Lung (tissue), 11 donors: ENCODE measurements at regions not wholly inside any gene's neighbourhood (a gene's known extent, or its start where the extent isn't known, plus 50 kb on each side); places are given as distances from the start of the nearest gene placed in this dataset.
"Not testable (repeated sequence)": the region's sequence is repeated elsewhere in the genome, so short reads cannot be mapped to it uniquely, and the experiment has no call there.

ENCODE experiments used
- ATAC-seq: fragments of 200-7000 bp; cut with Tn5 transposase; one replicate; pipeline ENCODE4 v1.9.1; 2020; ENCODE audit warnings: moderate number of reproducible peaks; ENCODE audit not compliant: insufficient read depth, low FRiP score
- DNase-seq, 3 donors: peaks; one replicate each; pipeline ENCODE4 v3.0.0-alpha.2; 2013 to 2017
- H3K27ac ChIP-seq, 2 donors: one replicate each; pipeline ENCODE4 v1.5.1; 2013; ENCODE audit warnings: mild to moderate bottlenecking in 2 of 2, moderate library complexity in 2 of 2, control low read depth in 1 of 2, inconsistent platforms in 1 of 2, low read depth in 1 of 2, low read length in 1 of 2
- H3K27me3 ChIP-seq, 3 donors: one replicate each; pipeline ENCODE4 v1.5.1; 2013; ENCODE audit warnings: low read length in 2 of 3; ENCODE audit not compliant: control insufficient read depth in 3 of 3, insufficient read depth in 3 of 3
- H3K36me3 ChIP-seq, 4 donors: one replicate each; pipeline ENCODE4 v1.5.1; 2013; ENCODE audit warnings: low read length in 4 of 4, mild to moderate bottlenecking in 1 of 4, moderate library complexity in 1 of 4; ENCODE audit not compliant: control insufficient read depth in 4 of 4, insufficient read depth in 4 of 4
- H3K4me1 ChIP-seq, 5 donors: one replicate each; pipeline ENCODE4 v1.5.1; 2013; ENCODE audit warnings: low read length in 5 of 5, mild to moderate bottlenecking in 2 of 5, moderate library complexity in 1 of 5; ENCODE audit not compliant: control insufficient read depth in 5 of 5, insufficient read depth in 5 of 5
- H3K4me3 ChIP-seq: one replicate; pipeline ENCODE4 v1.5.1; 2013; ENCODE audit warnings: mild to moderate bottlenecking, control low read depth, moderate library complexity
- H3K9ac ChIP-seq, 2 donors: one replicate each; pipeline ENCODE4 v1.5.1; 2013; ENCODE audit warnings: low read length in 2 of 2, control low read depth in 1 of 2; ENCODE audit not compliant: insufficient read depth in 1 of 2
- H3K9me3 ChIP-seq, 4 donors: one replicate each; pipeline ENCODE4 v1.5.1; 2013; ENCODE audit warnings: low read length in 3 of 4, mild to moderate bottlenecking in 1 of 4, moderate library complexity in 1 of 4; ENCODE audit not compliant: control insufficient read depth in 4 of 4, insufficient read depth in 3 of 4
- WGBS, 2 donors: extraction: QIAGEN DNeasy Blood & Tissue Kit; methylation state at CpG; one replicate each; pipeline ENCODE4 v1.1.7; 2013; 5-methylcytosine and 5-hydroxymethylcytosine counted together
- TF ChIP-seq, protein P1 (sequence below): IDR thresholded peaks from 2 replicates; pipeline ENCODE4 v1.5.1; 2012; ENCODE audit warnings: mild to moderate bottlenecking; ENCODE audit errors: control extremely low read depth, extremely low read depth
- donor health status: control.
- donor health status: control.
- donor health status: Bipolar disorder and iron deficiency.
- donor health status: healthy.
- donor health status: DM: yes; HTN: yes; CAD: no.

DNA sequence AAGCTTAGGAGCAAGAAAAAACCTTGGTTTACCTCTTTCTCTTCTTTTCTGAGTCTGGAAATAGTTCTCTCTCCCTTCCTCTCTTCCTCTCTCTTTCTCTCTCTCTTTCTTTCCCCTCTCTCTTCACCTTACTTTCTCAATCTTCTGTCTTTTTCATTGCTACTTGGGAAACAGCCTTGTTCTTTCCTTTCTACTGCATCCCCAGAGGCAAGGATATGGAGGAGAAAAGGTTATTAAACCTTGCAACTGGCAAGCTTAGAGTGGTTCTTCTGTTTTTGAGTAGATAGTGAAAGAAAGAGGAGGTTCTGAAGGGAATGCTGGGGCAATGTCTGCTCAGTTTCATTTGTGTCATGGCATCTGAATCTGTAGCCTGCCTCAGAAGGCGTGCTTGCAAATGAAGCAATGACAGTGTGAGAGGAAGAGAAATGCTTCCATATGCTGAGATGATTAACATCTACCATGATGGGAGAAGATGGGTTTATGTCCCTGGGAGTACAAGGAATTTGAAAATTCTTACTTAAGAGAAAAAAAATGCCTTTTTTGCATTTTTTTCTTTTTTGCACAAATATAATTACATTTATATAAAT, 190.6 kb downstream of the CEP135 start:
- no peak for DNase-seq
- Histone ChIP-seq H3K27me3 (no peaks in the 10 kb centered on the region), H3K4me3 (no peak overlapping the region), H3K4me1 (peaks cover 0 to 10% (median 3%) of the 10 kb centered on the region in 5 donors), H3K9ac (no peak overlapping the region), H3K9me3 (no peaks in the 10 kb centered on the region), H3K36me3 (no peaks in the 10 kb centered on the region), H3K27ac (no peak overlapping the region)
- WGBS, 2 donors: 89% methylated on average over 1 of the region's 1 CpG
- TF ChIP-seq, protein P1, sequence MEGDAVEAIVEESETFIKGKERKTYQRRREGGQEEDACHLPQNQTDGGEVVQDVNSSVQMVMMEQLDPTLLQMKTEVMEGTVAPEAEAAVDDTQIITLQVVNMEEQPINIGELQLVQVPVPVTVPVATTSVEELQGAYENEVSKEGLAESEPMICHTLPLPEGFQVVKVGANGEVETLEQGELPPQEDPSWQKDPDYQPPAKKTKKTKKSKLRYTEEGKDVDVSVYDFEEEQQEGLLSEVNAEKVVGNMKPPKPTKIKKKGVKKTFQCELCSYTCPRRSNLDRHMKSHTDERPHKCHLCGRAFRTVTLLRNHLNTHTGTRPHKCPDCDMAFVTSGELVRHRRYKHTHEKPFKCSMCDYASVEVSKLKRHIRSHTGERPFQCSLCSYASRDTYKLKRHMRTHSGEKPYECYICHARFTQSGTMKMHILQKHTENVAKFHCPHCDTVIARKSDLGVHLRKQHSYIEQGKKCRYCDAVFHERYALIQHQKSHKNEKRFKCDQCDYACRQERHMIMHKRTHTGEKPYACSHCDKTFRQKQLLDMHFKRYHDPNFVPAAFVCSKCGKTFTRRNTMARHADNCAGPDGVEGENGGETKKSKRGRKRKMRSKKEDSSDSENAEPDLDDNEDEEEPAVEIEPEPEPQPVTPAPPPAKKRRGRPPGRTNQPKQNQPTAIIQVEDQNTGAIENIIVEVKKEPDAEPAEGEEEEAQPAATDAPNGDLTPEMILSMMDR: no peak
- no peak for ATAC-seq

DNA sequence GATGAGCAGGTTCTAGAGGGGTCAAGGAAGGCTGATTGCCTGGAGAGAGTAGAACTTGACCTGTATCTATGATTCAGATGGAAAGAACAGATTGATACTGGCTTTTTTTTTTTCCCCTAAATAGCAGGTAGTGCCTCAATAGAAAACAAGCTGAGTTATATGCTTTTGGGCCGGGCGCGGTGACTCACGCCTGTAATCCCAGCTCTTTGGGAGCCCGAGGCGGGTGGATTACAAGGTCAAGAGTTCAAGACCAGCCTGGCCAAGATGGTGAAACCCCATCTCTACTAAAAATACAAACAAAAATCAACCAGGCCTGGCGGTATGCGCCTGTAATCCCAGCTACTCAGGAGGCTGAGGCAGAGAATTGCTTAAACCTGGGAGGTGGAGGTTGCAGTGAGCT, 186.1 kb downstream of the CEP135 start:
- WGBS, 2 donors: 92 to 94% methylated on average over 8 of the region's 8 CpGs
- H3K4me1 ChIP-seq: peaks cover 0 to 17% (median 6%) of the 10 kb centered on the region in 5 donors
- ATAC-seq, H3K36me3 ChIP-seq, H3K4me3 ChIP-seq, H3K9me3 ChIP-seq, H3K27me3 ChIP-seq, H3K9ac ChIP-seq, DNase-seq, H3K27ac ChIP-seq: not testable (repeated sequence)

DNA sequence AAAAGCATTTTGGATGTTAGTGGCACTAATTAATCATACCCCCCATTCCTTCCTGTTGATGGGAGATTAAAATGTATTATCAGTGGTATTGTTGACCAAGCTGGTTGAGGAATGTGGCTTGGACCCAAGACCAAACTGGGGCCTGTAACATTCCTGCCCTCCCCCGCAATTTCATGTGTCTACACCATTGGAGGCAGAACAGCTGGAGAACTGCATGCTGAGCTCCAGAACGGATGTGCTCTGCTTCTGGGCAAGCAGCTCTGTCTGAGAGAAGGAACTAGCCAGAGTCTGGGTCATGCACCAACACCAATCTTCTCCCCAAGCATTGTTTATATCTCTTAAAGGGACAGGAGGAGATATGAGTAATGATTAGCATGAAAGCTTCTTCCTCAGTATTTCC, 185.5 kb downstream of the CEP135 start:
- no peak overlapping the region for H3K27ac ChIP-seq
- no peak overlapping the region for H3K4me3 ChIP-seq
- H3K9ac ChIP-seq: no peak overlapping the region
- H3K4me1 ChIP-seq: peaks cover 0 to 17% (median 6%) of the 10 kb centered on the region in 5 donors
- H3K9me3 ChIP-seq: no peaks in the 10 kb centered on the region
- no peaks in the 10 kb centered on the region for H3K27me3 ChIP-seq
- H3K36me3 ChIP-seq: no peaks in the 10 kb centered on the region
- TF ChIP-seq, protein P1: no peak
- ATAC-seq: peak; percentile 77
- WGBS, 2 donors: 39 to 43% methylated on average over 2 of the region's 2 CpGs
- DNase-seq: peak; percentile 74 to 84 (median 83)

DNA sequence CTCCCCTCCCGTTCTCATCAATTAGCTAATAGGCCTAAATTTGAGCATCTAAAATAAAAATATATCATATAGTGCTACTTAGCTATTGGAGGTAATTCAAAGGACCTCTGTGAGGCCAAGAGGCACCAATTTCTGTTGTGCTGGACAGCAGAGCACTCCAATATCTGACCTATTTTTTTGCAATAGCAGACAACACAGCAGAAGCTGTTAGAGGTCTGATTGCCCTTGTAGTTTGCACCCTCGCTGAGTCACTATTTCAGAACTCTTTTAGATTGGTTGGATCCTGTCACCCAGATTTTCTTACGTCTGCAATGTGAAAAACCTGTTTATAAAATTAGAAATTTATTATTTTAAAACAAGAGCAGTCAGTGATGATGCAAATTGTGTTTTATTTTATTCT, 184.1 kb downstream of the CEP135 start:
- H3K9me3 ChIP-seq: no peaks in the 10 kb centered on the region
- no peaks in the 10 kb centered on the region for H3K36me3 ChIP-seq
- no peak for DNase-seq
- peaks cover 0 to 21% (median 8%) of the 10 kb centered on the region in 5 donors for H3K4me1 ChIP-seq
- H3K27me3 ChIP-seq: no peaks in the 10 kb centered on the region
- no peak overlapping the region for H3K27ac ChIP-seq
- H3K9ac ChIP-seq: no peak overlapping the region
- no peak for ATAC-seq
- TF ChIP-seq, protein P1: no peak
- 83 to 86% methylated on average over 3 of the region's 3 CpGs for WGBS, 2 donors
- no peak overlapping the region for H3K4me3 ChIP-seq

DNA sequence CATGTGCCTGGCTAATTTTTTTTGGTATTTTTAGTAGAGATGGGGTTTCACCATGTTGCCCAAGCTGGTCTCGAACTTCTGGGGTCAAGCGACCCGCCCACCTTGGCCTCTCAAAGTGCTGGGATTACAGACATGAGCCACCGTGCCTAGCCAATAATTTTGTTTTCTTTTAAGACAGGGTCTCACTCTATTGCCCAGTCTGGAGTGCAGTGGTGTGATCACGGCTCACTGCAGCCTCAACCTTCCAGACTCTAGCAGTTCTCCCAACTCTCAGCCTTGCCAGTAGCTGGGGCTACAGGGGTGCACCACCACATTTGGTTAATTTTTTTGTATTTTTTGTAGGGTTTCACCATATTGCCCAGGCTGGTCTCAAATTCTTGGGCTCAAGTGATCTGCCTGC, 183.4 kb downstream of the CEP135 start:
- not testable (repeated sequence) for ATAC-seq, H3K36me3 ChIP-seq, DNase-seq, H3K27ac ChIP-seq, H3K9me3 ChIP-seq, H3K4me3 ChIP-seq, H3K27me3 ChIP-seq, H3K9ac ChIP-seq
- peaks cover 0 to 22% (median 10%) of the 10 kb centered on the region in 5 donors for H3K4me1 ChIP-seq
- WGBS, 2 donors: 84 to 86% methylated on average over 5 of the region's 5 CpGs
